MCF 10A (cell line): ENCODE measurements at regions not wholly inside any gene's neighbourhood (a gene's known extent, or its start where the extent isn't known, plus 50 kb on each side); places are given as distances from the start of the nearest gene placed in this dataset.

Source experiments
- BruUV-seq: library from RNA; stranded (reverse); fragments of 400-500 nt; replicated peaks from 2 replicates; lab custom pipeline; 2021; lab: Mats Ljungman, UMichigan
- CTCF ChIA-PET: fragments of 300-600 bp; sonication (Branson Sonifier 250); formaldehyde crosslinking; extraction: SDS; loops from one replicate; lab custom pipeline; 2021; ENCODE audit warnings: antibody characterized with exemption, inconsistent platforms; lab: Yijun Ruan, JAX
- POLR2A ChIA-PET: fragments of 300-600, 350-650 bp; sonication (Branson Sonifier 250); formaldehyde crosslinking; extraction: SDS; loops from one replicate; lab custom pipeline; 2020; ENCODE audit warnings: antibody characterized with exemption, inconsistent platforms; lab: Yijun Ruan, JAX
- DNase-seq: peaks from one replicate; pipeline ENCODE4 v3.0.0-alpha.2; 2018; ENCODE audit not compliant: unreplicated experiment
- H3K27ac Mint-ChIP-seq: one replicate; pipeline ENCODE4 v1.8.0; 2022; ENCODE audit warnings: mild to moderate bottlenecking, low read depth, mixed read lengths; ENCODE audit not compliant: unreplicated experiment
- H3K27me3 Mint-ChIP-seq: one replicate; pipeline ENCODE4 v1.8.0; 2022; ENCODE audit warnings: mixed read lengths; ENCODE audit not compliant: insufficient read depth, unreplicated experiment
- H3K36me3 Mint-ChIP-seq: one replicate; pipeline ENCODE4 v1.8.0; 2022; ENCODE audit warnings: mild to moderate bottlenecking, moderate library complexity, mixed read lengths; ENCODE audit not compliant: insufficient read depth, unreplicated experiment
- H3K4me1 Mint-ChIP-seq: one replicate; pipeline ENCODE4 v1.8.0; 2022; ENCODE audit warnings: mixed read lengths; ENCODE audit not compliant: insufficient read depth, unreplicated experiment
- H3K4me3 Mint-ChIP-seq: one replicate; pipeline ENCODE4 v1.8.0; 2022; ENCODE audit warnings: mild to moderate bottlenecking, moderate library complexity, mixed read lengths; ENCODE audit not compliant: unreplicated experiment
- H3K9me3 Mint-ChIP-seq: one replicate; pipeline ENCODE4 v1.8.0; 2022; ENCODE audit warnings: mixed read lengths; ENCODE audit not compliant: unreplicated experiment
- CTCF ChIP-seq: fragments of 200-600 bp; IDR thresholded peaks from one replicate; pipeline ENCODE4 v1.8.0; 2022; ENCODE audit warnings: antibody characterized with exemption, mild to moderate bottlenecking; ENCODE audit not compliant: unreplicated experiment
- intact Hi-C: fragments of 100-400 bp; cut with micrococcal nuclease; formaldehyde crosslinking; loops from 2 replicates; pipeline ENCODE4 v1.14.1; 2022

GRCh38 chr1:112133487-112133886 lies 144.0 kb upstream of the KCND3 start:
- no peak overlapping the region for H3K4me3 Mint-ChIP-seq
- BruUV-seq = no TSS peak
- POLR2A ChIA-PET = no interaction called here
- H3K4me1 Mint-ChIP-seq = no peaks in the 10 kb centered on the region
- H3K9me3 Mint-ChIP-seq = no peaks in the 10 kb centered on the region
- intact Hi-C loops = no loop called here
- CTCF ChIA-PET = no interaction called here
- H3K36me3 Mint-ChIP-seq = no peaks in the 10 kb centered on the region
- TF ChIP-seq CTCF = no peak
- no peak for DNase-seq
- peaks cover 34% of the 10 kb centered on the region for H3K27me3 Mint-ChIP-seq
- no peak overlapping the region for H3K27ac Mint-ChIP-seq

- no peak for DNase-seq
- peaks cover 67% of the 10 kb centered on the region for H3K27me3 Mint-ChIP-seq
- H3K4me1 Mint-ChIP-seq = no peaks in the 10 kb centered on the region
- no peak overlapping the region for H3K4me3 Mint-ChIP-seq
- no TSS peak for BruUV-seq
- H3K9me3 Mint-ChIP-seq = no peaks in the 10 kb centered on the region
- CTCF ChIA-PET = no interaction called here
- no peaks in the 10 kb centered on the region for H3K36me3 Mint-ChIP-seq
- TF ChIP-seq CTCF = no peak
- intact Hi-C loops = no loop called here
- POLR2A ChIA-PET = interaction anchor here (0.7 kb wide), 1 partner anchor 203 kb away, joined by 3 read pairs; no protein-coding TSS in a partner anchor
- no peak overlapping the region for H3K27ac Mint-ChIP-seq
Observed at GRCh38 chr1:112140743-112141142, 151.3 kb upstream of the KCND3 start.

- intact Hi-C loops = no loop called here
- Mint-ChIP-seq H3K4me3 (no peak overlapping the region), H3K4me1 (no peaks in the 10 kb centered on the region), H3K36me3 (no peaks in the 10 kb centered on the region), H3K9me3 (no peaks in the 10 kb centered on the region), H3K27ac (no peak overlapping the region), H3K27me3 (peaks cover 69% of the 10 kb centered on the region)
- no TSS peak for BruUV-seq
- no peak for TF ChIP-seq CTCF
- no peak for DNase-seq
- ChIA-PET POLR2A (no interaction called here), CTCF (no interaction called here)
Observed at GRCh38 chr1:112141301-112141700, 151.8 kb upstream of the KCND3 start.

- no peak for DNase-seq
- intact Hi-C loops = no loop called here
- no peaks in the 10 kb centered on the region for H3K4me1 Mint-ChIP-seq
- H3K9me3 Mint-ChIP-seq = no peaks in the 10 kb centered on the region
- peaks cover 69% of the 10 kb centered on the region for H3K27me3 Mint-ChIP-seq
- TF ChIP-seq CTCF = no peak
- BruUV-seq = no TSS peak
- H3K27ac Mint-ChIP-seq = no peak overlapping the region
- H3K36me3 Mint-ChIP-seq = no peaks in the 10 kb centered on the region
- ChIA-PET CTCF (no interaction called here), POLR2A (no interaction called here)
- H3K4me3 Mint-ChIP-seq = no peak overlapping the region
Observed at GRCh38 chr1:112141923-112142322, 152.5 kb upstream of the KCND3 start.
